ENCODE measurements at regions not wholly inside any gene's neighbourhood (a gene's known extent, or its start where the extent isn't known, plus 50 kb on each side); places are given as distances from the start of the nearest gene placed in this dataset.

DNA sequence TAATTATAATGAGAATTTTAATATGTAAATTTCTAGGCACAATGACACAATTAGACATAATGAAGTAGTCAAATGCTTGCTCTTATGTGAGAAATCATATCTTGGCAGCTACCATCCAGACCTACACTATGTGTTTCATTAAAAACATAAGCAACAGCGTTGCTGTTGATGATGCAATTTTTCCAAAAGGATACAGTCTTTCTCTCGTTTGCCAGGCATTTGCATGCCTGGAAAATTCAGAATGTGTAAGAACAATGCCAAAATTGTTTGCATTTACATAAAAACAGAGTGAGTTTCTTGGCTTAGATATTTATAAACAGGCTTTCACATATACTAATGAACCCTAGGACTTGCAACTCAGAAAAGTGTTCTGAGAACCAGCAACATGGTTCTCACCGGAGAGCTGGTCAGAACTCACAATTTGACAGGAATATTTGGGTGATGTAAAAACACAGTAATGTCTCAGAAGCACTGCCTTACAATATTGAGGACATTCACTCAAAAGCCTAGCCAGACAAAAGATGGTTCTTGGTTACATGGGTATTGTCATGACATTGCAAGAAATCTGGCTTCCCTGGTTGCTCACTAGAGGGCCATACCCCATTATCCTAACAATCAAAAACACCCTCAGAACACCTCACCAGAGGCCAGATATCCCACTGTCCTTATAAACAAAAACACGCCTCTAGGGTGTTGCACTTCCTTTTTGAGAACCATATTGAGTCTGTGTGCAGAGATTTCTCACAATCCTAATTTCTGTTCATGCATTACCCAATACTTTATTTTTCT is 1029.0 kb upstream of the AGA start:
- Histone ChIP-seq H3K27ac (replicated peaks) (no peak overlapping the region), H3K4me3 (replicated peaks; ENCODE audit: insufficient read depth, low read length) (no peak overlapping the region), H3K27me3 (ENCODE audit: insufficient read depth, poor library complexity, severe bottlenecking) (no peaks in the 10 kb centered on the region)
- no peak for DNase-seq (ENCODE audit: low read depth in 1 of 2, low spot score in 1 of 2)
- TF ChIP-seq POLR2AphosphoS5 (IDR thresholded peaks at IDR 0.05; ENCODE audit: low read depth) (no peak), SPI1 (IDR thresholded peaks at IDR 0.05; ENCODE audit: borderline replicate concordance, low read depth) (no peak), GABPA (IDR thresholded peaks at IDR 0.05; ENCODE audit: low read depth) (no peak), CTCF (IDR thresholded peaks at IDR 0.05; ENCODE audit: insufficient read depth, low read length) (no peak)
- TF ChIP-seq, protein P1, sequence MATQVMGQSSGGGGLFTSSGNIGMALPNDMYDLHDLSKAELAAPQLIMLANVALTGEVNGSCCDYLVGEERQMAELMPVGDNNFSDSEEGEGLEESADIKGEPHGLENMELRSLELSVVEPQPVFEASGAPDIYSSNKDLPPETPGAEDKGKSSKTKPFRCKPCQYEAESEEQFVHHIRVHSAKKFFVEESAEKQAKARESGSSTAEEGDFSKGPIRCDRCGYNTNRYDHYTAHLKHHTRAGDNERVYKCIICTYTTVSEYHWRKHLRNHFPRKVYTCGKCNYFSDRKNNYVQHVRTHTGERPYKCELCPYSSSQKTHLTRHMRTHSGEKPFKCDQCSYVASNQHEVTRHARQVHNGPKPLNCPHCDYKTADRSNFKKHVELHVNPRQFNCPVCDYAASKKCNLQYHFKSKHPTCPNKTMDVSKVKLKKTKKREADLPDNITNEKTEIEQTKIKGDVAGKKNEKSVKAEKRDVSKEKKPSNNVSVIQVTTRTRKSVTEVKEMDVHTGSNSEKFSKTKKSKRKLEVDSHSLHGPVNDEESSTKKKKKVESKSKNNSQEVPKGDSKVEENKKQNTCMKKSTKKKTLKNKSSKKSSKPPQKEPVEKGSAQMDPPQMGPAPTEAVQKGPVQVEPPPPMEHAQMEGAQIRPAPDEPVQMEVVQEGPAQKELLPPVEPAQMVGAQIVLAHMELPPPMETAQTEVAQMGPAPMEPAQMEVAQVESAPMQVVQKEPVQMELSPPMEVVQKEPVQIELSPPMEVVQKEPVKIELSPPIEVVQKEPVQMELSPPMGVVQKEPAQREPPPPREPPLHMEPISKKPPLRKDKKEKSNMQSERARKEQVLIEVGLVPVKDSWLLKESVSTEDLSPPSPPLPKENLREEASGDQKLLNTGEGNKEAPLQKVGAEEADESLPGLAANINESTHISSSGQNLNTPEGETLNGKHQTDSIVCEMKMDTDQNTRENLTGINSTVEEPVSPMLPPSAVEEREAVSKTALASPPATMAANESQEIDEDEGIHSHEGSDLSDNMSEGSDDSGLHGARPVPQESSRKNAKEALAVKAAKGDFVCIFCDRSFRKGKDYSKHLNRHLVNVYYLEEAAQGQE (IDR thresholded peaks at IDR 0.05; ENCODE audit: insufficient replicate concordance, low read depth): no peak

DNA sequence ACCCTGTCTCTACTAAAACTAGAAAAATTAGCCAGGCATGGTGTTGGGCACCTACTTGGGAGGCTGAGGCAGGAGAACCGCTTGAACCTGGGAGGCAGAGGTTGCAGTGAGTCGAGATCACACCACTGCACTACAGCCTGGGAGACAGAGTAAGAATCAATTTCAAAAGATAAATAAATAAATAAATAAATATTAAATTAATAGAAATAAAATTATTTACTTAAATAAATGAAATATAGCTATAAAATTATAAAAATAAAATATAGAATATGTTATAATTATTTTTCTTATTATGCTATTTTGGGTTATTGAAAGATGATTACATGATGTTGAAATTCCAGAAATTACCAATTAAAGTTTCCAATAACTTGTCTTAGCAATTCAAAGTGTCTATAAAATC is 1029.8 kb upstream of the AGA start:
- no peaks in the 10 kb centered on the region for H3K27me3 ChIP-seq (ENCODE audit: insufficient read depth, poor library complexity, severe bottlenecking)
- H3K27ac ChIP-seq (replicated peaks): no peak overlapping the region
- no peak overlapping the region for H3K4me3 ChIP-seq (replicated peaks; ENCODE audit: insufficient read depth, low read length)
- DNase-seq (ENCODE audit: low read depth in 1 of 2, low spot score in 1 of 2): no peak
- TF ChIP-seq, protein P1 (IDR thresholded peaks at IDR 0.05; ENCODE audit: insufficient replicate concordance, low read depth): no peak
- TF ChIP-seq GABPA (IDR thresholded peaks at IDR 0.05; ENCODE audit: low read depth) (no peak), CTCF (IDR thresholded peaks at IDR 0.05; ENCODE audit: insufficient read depth, low read length) (no peak), SPI1 (IDR thresholded peaks at IDR 0.05; ENCODE audit: borderline replicate concordance, low read depth) (no peak), POLR2AphosphoS5 (IDR thresholded peaks at IDR 0.05; ENCODE audit: low read depth) (no peak)

DNA sequence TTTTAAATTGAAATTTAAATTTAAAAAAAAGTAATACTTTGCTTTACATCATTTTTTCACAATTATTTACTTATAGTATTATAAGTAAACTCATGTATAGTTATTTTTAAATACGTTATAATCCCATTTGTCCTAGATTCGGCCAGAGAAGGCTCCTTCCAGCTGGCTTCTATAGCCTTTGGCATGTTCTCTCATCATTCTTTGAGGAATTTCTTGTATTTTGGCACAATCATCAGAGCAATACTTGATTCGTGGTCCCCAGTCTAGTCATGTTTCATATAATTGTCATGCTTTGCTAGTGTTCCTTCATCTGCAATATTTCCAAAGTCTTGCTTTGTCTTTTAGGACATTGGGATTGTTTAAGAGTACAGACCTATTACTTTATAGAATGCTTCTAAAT is 1037.9 kb upstream of the AGA start:
- Histone ChIP-seq H3K4me3 (replicated peaks; ENCODE audit: insufficient read depth, low read length) (no peak overlapping the region), H3K27ac (replicated peaks) (no peak overlapping the region), H3K27me3 (ENCODE audit: insufficient read depth, poor library complexity, severe bottlenecking) (no peaks in the 10 kb centered on the region)
- no peak for DNase-seq (ENCODE audit: low read depth in 1 of 2, low spot score in 1 of 2)
- TF ChIP-seq, protein P1 (IDR thresholded peaks at IDR 0.05; ENCODE audit: insufficient replicate concordance, low read depth): no peak
- TF ChIP-seq SPI1 (IDR thresholded peaks at IDR 0.05; ENCODE audit: borderline replicate concordance, low read depth) (no peak), POLR2AphosphoS5 (IDR thresholded peaks at IDR 0.05; ENCODE audit: low read depth) (no peak), GABPA (IDR thresholded peaks at IDR 0.05; ENCODE audit: low read depth) (no peak), CTCF (IDR thresholded peaks at IDR 0.05; ENCODE audit: insufficient read depth, low read length) (no peak)

All from HL-60 (cell line).